Activated gamma-delta T cell (primary cell): ENCODE measurements at regions not wholly inside any gene's neighbourhood (a gene's known extent, or its start where the extent isn't known, plus 50 kb on each side); places are given as distances from the start of the nearest gene placed in this dataset.

Experiments used
- DNase-seq: peaks from one replicate; lab custom pipeline; 2025; lab: John Stamatoyannopoulos, UW

GRCh38 chr3:153314038-153314437 is 152.0 kb downstream of the RAP2B start:
- DNase-seq = no peak

- DNase-seq = no peak
Measured at GRCh38 chr3:153315781-153316180, 153.8 kb downstream of the RAP2B start.

- DNase-seq = no peak
Measured at GRCh38 chr3:153319705-153320554, 157.9 kb downstream of the RAP2B start.

- DNase-seq = no peak
Measured at GRCh38 chr3:153320585-153321128, 158.6 kb downstream of the RAP2B start.

GRCh38 chr3:153328690-153329089 is 166.7 kb downstream of the RAP2B start:
- DNase-seq = no peak

GRCh38 chr3:153330901-153331300 is 168.9 kb downstream of the RAP2B start:
- DNase-seq = no peak

GRCh38 chr3:153331676-153332075 is 169.7 kb downstream of the RAP2B start:
- no peak for DNase-seq

GRCh38 chr3:153334558-153334957 is 172.5 kb downstream of the RAP2B start:
- DNase-seq = no peak

GRCh38 chr3:153337369-153337768 is 175.3 kb downstream of the RAP2B start:
- DNase-seq = no peak

- DNase-seq = no peak
Measured at GRCh38 chr3:153338487-153338886, 176.5 kb downstream of the RAP2B start.

- DNase-seq = no peak
Measured at GRCh38 chr3:153339065-153339464, 177.0 kb downstream of the RAP2B start.

GRCh38 chr3:153343988-153344782 is 182.2 kb downstream of the RAP2B start:
- no peak for DNase-seq

GRCh38 chr3:153348457-153349107 is 186.6 kb downstream of the RAP2B start:
- DNase-seq = no peak

GRCh38 chr3:153349108-153349499 is 187.1 kb downstream of the RAP2B start:
- no peak for DNase-seq

GRCh38 chr3:153350420-153350819 is 188.4 kb downstream of the RAP2B start:
- no peak for DNase-seq

GRCh38 chr3:153354641-153355040 is 192.6 kb downstream of the RAP2B start:
- DNase-seq = no peak

- DNase-seq = no peak
Measured at GRCh38 chr3:153355559-153355958, 193.5 kb downstream of the RAP2B start.

- no peak for DNase-seq
Measured at GRCh38 chr3:153356908-153357307, 194.9 kb downstream of the RAP2B start.

- DNase-seq = no peak
Measured at GRCh38 chr3:153357436-153357835, 195.4 kb downstream of the RAP2B start.

GRCh38 chr3:153369561-153370374 is 207.7 kb downstream of the RAP2B start:
- DNase-seq = no peak

GRCh38 chr3:153370680-153371079 is 208.7 kb downstream of the RAP2B start:
- no peak for DNase-seq
